Skin of body (tissue), 1 donor: ENCODE measurements at regions not wholly inside any gene's neighbourhood (a gene's known extent, or its start where the extent isn't known, plus 50 kb on each side); places are given as distances from the start of the nearest gene placed in this dataset.

ENCODE experiments used
- DNase-seq: peaks from one replicate; lab custom pipeline; 2025; lab: John Stamatoyannopoulos, UW

- DNase-seq = no peak
These were observed 453.4 kb downstream of the TLE4 start for GRCh38 chr9:80025131-80025530.

- DNase-seq = no peak
These were observed 448.8 kb downstream of the TLE4 start for GRCh38 chr9:80020530-80020929.

GRCh38 chr9:80020056-80020455 is 448.3 kb downstream of the TLE4 start:
- no peak for DNase-seq

- no peak for DNase-seq
These were observed 442.1 kb downstream of the TLE4 start for GRCh38 chr9:80013891-80014290.

- DNase-seq = no peak
These were observed 441.0 kb downstream of the TLE4 start for GRCh38 chr9:80012557-80013330.

GRCh38 chr9:80009204-80009603 is 437.4 kb downstream of the TLE4 start:
- DNase-seq = no peak

- DNase-seq = no peak
These were observed 432.9 kb downstream of the TLE4 start for GRCh38 chr9:80004714-80005113.

- no peak for DNase-seq
These were observed 418.8 kb downstream of the TLE4 start for GRCh38 chr9:79990536-79990935.

GRCh38 chr9:79989079-79989478 is 417.3 kb downstream of the TLE4 start:
- no peak for DNase-seq

- DNase-seq = no peak
These were observed 416.4 kb downstream of the TLE4 start for GRCh38 chr9:79988126-79988525.

GRCh38 chr9:79986437-79986836 is 414.7 kb downstream of the TLE4 start:
- DNase-seq = no peak

GRCh38 chr9:79985772-79986171 is 414.0 kb downstream of the TLE4 start:
- DNase-seq = no peak

GRCh38 chr9:79985264-79985663 is 413.5 kb downstream of the TLE4 start:
- DNase-seq = no peak

GRCh38 chr9:79984429-79985067 is 412.8 kb downstream of the TLE4 start:
- DNase-seq = no peak

- DNase-seq = no peak
These were observed 408.7 kb downstream of the TLE4 start for GRCh38 chr9:79980432-79980831.

- no peak for DNase-seq
These were observed 405.9 kb downstream of the TLE4 start for GRCh38 chr9:79977510-79978197.

- DNase-seq = no peak
These were observed 405.3 kb downstream of the TLE4 start for GRCh38 chr9:79977074-79977435.

GRCh38 chr9:79976257-79977073 is 404.7 kb downstream of the TLE4 start:
- no peak for DNase-seq

GRCh38 chr9:79975621-79976256 is 404.0 kb downstream of the TLE4 start:
- no peak for DNase-seq

- no peak for DNase-seq
These were observed 403.1 kb downstream of the TLE4 start for GRCh38 chr9:79974806-79975422.

- DNase-seq = no peak
These were observed 401.9 kb downstream of the TLE4 start for GRCh38 chr9:79973627-79974026.
